COR-L47 (cell line): ENCODE measurements at regions not wholly inside any gene's neighbourhood (a gene's known extent, or its start where the extent isn't known, plus 50 kb on each side); places are given as distances from the start of the nearest gene placed in this dataset.

Source experiments
- DNase-seq: peaks from one replicate; lab custom pipeline; 2025; lab: John Stamatoyannopoulos, UW

DNA sequence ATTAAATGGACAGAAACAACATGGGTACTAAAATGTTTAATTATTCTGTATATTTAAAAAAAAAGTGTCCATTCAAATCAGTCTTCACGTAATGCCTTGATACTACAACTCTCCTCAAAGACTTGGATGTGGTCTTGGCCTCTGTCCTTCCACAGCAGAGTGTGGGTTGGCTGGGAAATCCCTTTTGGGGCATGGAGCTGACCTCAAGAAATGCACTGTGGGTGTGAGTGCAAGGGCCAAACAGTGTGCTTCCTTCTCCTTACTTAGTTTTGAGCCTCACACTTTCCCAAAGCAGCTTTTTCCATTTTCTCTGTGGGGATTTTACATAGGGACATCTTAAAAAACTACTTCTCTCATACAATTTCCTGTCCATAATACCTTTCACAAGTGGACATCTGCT, 607.4 kb downstream of the EFNB2 start:
- no peak for DNase-seq

DNA sequence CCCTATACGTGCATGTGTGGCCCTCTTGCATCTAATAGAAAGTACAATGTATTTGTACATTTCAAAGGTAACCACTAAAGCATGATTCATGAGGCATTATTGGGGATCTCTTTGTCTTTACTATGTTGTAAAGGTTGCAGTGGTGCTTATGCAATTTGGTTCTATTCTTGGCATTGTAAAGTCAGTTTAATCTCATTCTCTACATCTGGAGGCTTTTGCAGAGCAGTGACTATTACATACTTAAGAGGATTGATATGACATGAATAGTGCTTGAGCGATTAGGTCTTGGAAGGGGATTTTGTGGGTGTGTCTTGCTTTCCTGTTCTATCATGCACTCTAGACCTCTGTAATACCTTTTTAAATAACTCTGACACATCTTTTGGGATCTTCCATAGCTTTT, 610.0 kb downstream of the EFNB2 start:
- DNase-seq, result no peak

DNA sequence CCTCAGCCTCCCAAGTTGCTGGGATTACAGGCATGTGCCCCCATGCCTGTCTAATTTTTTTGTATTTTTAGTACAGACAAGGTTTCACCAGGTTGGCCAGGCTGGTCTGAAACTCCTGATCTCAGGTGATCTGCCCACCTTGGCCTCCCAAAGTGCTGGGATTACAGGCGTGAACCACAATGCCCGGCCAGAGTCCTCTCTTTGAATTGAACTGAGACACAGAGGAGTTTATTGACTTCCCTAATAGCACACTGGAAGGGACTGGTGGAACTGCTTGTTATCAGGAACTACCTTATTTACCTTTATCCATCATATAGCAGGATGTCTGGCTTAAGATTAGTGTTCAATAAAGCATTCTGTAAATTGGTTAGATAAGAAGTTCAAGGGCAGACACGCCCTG, 613.8 kb downstream of the EFNB2 start:
- no peak for DNase-seq

DNA sequence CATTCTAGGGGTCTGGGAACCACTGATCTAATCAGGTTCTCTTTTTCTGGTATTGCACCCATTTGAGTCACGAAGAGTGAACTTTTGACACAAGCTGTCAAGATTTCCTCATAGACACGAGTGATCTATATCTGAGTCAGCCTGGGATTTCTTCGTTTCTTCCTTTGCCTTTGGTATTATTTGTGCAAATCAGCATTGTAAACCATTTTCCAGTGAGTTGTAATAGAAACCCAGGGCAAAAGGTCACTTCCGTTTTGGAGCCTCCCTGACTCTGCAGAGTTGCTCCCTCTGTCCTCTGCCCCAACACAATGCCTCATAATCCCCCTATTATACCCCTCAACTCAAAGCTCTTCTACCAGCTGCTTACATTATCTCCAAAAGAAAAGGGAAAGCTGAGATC, 615.1 kb downstream of the EFNB2 start:
- DNase-seq, result no peak

GRCh38 chr13:105918842-105919741, 616.4 kb downstream of the EFNB2 start:
- no peak for DNase-seq

DNA sequence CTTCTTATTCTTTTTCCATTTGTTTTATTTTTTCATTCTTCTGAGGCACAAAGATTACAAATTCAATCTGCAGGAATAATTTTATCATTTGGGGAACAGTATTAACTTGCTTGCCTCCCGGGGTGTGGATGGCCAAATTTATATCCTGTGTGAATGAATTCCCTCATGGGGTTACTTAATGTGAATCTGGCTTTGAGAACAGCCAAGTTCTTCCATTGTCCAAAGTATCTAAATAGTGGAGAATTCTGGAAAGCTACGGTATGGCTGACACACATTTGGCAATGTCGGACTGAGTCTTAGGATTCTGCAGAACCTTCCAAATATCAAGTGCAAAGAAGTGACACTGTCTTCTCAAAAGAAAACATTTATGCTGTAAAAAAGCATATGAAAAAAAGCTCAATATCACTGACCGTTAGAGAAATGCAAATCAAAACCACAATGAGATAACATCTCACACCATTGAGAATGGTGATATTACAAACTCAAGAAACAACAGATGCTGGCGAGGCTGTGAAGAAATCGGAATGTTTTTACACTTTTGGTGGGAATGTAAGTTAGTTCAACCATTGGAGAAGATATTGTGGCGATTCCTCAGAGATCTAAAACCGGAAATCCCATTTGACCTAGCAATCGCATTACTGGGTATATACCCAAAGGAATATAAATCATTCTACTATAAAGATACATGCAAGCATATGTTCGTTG, 620.2 kb downstream of the EFNB2 start:
- DNase-seq, result no peak

DNA sequence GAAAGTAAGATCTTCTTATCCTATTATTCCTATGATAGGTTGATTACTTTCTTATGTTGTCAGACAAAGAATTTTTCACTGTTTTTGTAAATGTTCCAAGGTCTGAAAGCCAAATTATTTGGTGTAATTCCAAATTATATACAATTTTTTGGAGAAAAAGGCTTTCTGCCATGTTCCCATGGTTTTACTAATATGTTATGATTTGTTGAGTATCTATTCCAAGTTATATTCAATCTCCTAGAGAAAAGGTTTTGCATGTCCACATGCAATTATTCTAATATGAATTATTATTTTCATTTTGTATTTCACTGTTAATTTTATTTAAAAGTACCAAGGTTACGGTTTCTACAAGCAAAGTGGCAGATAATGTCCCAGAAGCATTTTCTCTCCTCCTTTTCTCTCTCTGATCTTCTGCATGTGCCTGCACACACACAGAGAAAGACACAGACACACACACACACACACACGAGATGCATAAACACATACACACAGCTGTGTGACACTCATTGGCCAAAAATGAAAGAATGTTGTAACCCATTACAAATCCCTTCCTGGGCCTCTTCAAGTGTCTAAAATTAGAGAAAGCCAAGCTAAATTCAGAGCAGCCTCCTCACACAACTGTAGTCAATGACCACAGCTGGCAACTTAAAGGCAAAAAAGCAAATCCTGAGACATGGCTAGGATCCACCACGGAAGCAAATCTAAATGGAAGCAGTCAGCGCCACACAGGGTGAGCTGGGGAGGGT, 621.0 kb downstream of the EFNB2 start:
- DNase-seq, result no peak

DNA sequence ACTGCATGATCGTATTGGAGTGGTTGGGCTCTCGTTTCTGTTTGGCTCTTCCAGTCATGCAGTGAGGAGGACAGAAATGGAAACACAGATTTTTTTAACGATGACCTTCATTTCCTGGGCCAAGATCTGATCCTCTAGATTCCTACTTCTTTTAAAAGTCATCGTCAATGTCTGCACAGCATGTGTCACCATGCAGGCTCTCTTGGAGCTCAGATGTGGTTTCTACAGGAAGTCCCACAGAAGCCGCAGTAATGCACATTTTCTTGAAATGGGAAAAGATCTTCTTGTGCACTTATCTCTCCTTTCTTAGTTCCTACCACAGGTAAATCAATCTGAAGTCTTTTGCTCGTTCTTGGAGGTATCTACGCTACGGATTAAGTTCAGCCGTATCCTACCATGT, 626.9 kb downstream of the EFNB2 start:
- no peak for DNase-seq

DNA sequence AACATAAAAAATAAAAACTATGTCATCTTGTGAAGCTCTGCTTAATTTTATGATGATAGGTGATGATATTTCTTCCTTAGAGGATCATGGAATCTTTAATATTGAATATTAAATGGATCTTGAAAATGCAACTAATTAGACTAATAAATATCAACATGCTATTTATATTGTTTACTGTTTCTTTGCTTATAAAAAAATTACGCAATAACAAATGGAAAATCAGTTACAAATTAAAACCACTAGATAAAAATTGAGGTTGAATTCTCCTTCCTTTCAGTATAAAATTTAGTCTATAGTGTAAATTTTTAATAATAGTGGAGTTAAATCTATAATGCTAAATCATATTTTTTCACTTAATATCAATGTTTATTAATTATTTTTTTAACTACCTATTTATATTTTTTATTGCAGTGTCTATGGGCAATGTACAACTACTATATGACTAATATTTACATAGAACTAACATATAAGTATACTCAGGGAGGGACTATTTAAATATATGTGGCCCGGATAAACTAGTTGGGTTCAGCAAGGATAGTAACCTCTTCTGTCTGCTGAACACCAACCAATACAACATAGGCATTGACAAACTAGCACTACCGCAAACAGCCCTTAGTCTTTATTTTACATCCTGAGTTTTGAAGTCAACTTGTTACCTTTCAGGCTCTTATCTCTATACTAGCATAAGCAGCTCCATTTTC, 628.0 kb downstream of the EFNB2 start:
- DNase-seq, result no peak

GRCh38 chr13:105906746-105907145, 628.7 kb downstream of the EFNB2 start:
- no peak for DNase-seq

- no peak for DNase-seq
Observed at GRCh38 chr13:105904034-105904742, 631.3 kb downstream of the EFNB2 start.

- no peak for DNase-seq
Observed at GRCh38 chr13:105902396-105902795, 633.1 kb downstream of the EFNB2 start.

- no peak for DNase-seq
Observed at GRCh38 chr13:105897575-105897974, 637.9 kb downstream of the EFNB2 start.

DNA sequence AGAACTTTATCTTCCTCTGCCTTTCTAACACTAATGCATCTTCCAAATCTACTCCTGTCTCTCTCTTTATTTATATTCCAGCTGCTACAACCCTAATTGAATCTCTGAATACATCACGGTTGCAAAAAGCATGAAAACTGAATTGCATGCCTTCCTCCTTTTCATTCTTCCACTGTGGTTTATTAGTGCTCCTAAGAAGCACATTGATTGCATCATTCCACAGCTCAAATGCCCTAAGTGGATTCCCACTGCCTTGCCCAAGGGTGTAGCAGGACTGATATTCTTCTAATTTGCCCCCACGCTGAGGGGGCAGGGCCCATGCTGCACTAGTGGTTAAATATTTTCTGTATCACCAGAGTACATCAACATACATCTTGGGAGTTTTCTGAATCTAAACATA, 640.8 kb downstream of the EFNB2 start:
- DNase-seq, result no peak

GRCh38 chr13:105890509-105890908, 645.0 kb downstream of the EFNB2 start:
- DNase-seq, result no peak

DNA sequence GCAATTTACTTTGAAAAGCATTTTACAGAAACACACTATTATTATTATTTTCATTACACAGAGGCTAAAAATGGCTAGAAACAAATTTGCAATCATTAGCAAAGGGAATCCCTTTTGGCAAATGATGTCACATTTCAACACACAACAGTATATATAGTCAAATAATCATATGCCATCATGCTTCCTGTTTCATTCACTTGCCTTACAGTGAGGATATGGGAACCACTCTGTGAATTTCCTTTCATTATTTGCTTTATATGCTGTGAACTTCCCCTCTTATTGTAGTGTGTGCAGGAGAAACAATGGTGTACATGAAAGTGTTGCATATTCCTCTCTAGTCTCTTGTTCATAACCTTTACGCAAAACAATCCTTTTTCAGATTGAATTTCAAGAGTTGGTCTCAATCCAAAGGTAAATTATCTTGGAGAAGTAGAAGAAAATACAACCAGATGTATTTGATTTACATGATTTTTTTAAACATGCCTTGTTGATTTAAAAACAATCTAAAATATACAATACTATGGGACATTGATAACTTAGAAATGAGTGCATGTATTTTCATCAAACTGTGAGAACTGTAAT, 657.3 kb downstream of the EFNB2 start:
- DNase-seq, result no peak

DNA sequence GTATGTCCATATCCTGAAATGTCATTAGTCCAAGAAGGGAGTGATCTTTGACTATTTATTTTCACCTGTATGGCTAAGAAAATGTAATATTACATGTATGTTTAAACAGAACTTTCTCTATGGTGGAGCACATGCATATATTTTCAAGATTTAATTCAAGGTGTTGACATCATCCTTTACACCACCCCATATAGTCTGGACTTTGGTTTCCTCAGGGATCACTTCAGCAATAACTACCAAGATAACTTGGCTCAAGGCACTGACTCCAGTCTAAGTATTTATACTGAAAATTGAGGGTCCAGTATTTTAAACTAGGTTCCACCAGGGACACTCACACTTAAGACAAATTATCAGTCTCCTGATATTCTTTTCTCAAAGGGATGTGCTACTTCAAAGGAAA, 660.6 kb downstream of the EFNB2 start:
- no peak for DNase-seq

DNA sequence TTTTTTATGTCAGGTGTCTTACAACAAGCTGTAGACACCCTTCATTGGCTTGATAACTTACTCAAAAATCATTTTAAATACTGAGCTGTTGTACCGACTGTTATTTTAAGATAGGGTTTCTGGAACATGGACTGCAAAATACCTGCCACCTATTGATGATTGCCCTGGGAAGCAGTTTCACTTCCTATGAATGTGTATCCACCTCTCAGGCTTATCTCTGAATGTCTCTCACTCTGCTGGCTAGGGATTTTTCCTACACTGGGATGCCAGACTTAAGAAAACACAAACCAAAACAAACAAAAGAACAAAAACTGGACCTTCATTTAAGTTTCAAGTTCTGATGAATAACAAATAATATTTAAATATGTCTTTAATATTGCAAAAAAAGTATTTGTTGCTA, 663.7 kb downstream of the EFNB2 start:
- DNase-seq, result no peak

- no peak for DNase-seq
Observed at GRCh38 chr13:105871326-105871725, 664.1 kb downstream of the EFNB2 start.

DNA sequence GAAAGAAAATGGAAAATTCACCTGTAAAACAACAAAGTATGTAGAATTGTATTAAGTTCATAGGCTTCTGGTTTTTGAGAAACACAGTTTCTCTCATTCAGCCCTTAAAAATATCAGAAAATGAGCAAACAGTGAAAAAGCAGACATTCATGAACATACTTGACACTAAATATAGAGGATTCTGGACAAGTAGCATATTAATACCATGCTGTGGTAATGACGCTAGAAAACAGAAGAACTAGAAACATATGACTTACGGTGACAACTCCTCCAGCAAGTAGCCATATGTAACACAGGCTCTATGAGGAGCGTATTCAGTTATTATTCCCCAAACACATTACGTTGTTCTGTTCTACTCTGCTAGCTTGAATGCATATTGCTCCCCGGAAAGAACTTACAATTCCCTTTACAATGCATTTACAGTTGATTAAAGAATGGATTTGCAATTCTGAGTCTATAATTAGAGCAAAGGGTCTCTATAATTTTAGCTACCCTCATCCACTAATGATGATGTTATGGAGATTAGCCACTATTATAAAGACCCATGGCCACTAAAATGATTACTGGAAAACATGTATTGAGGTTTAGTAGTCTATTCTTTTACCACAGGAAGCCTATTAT, 672.1 kb downstream of the EFNB2 start:
- no peak for DNase-seq

DNA sequence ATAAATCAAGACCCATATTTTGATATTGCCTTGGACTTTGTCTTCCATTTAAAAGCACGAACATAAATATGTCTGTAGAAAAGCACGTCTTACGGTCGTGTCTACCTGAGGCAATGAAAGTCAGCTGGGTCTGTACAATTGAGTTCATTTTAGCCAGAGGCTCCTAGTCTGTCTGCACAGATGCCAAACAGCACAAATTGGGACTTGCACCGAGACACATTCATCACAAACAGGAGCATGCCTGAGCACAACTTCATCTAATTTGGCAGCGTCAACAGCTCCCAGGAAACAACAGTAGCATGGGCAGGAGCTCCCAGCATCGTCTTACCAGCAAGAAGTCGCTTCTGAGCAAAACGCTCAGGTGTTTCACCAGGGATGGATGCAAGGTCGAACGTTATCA, 687.0 kb downstream of the EFNB2 start:
- no peak for DNase-seq
